ENCODE measurements at regions not wholly inside any gene's neighbourhood (a gene's known extent, or its start where the extent isn't known, plus 50 kb on each side); places are given as distances from the start of the nearest gene placed in this dataset.

DNA sequence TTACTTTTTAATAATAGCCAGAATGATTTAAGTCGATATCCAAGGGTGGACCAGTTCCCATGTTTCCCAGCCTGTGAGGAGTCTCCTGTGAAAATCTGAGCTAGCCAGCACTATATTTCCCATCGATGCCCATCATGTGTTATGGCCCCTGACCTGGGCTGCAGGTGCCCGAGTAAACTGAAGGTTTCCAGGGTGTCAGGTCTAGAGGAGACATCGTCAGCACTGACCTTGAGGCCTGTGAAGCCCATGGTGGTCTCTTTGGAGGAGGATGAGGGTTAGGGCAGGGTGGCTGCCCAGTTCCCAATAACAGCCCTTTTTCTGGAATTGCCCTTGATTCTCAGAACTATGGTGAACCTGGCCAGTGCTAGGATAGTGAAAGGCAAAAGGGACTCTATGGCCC is 63.0 kb upstream of the TOP1 start:
- H3K4me3 ChIP-seq: no peak overlapping the region
- H3K27ac ChIP-seq: no peak overlapping the region

GRCh38 chr20:40966103-40966502 is 62.5 kb upstream of the TOP1 start:
- Histone ChIP-seq H3K27ac (no peak overlapping the region), H3K4me3 (no peak overlapping the region)

- Histone ChIP-seq H3K4me3 (no peak overlapping the region), H3K27ac (no peak overlapping the region)
Measured at GRCh38 chr20:40966516-40967185, 62.0 kb upstream of the TOP1 start.

DNA sequence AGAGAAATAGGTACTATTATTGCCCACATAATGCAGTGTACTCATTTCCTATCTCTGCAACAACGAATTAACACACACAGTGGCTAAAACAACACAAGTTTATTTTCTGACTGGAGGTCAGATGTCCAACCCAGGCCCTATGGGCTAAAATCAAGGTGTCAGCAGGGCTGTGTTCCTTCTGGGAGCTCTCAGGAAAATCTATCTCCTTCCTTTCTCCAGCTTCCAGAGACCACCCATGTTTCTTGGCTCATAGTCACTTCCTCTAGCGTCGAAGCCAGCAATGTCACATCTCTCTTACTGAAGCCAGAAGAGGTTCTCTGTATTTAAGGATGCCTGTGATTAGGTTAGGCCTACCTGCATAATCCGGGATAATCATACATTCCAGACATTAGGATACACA is 60.9 kb upstream of the TOP1 start:
- H3K27ac ChIP-seq: no peak overlapping the region
- no peak overlapping the region for H3K4me3 ChIP-seq

DNA sequence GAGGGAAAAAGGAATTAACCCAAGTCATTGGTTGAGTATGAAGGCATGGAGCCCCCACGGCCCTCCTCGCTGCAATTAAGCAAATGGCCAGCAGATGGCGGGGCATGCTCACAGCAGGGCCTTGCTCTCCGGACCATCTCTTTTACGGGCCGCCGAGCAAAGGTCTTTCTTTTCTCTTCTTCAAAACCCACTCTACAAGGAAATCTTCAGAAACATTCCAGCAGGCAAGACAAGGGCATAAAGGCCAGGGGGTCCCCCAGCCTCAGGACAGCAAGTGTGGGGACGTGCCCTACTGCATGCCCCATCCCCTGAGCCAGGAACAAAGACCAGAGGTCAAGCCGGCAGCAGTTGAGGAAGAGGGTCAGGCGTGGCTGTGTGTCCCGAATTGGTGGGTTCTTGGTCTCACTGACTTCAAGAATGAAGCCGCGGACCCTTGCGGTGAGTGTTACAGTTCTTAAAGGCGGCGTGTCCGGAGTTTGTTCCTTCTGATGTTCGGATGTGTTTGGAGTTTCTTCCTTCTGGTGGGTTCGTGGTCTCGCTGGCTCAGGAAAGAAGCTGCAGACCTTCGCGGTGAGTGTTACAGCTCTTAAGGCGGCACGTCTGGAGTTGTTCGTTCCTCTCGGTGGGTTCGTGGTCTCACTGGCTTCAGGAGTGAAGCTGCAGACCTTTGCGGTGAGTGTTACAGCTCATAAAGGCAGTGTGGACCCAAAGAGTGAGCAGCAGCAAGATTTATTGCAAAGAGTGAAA is 59.6 kb upstream of the TOP1 start:
- peak overlapping the region; percentile 7 to 36 (median 23) for H3K4me3 ChIP-seq
- H3K27ac ChIP-seq: peak overlapping the region in 2 of 21 experiments; percentile 9 to 37

DNA sequence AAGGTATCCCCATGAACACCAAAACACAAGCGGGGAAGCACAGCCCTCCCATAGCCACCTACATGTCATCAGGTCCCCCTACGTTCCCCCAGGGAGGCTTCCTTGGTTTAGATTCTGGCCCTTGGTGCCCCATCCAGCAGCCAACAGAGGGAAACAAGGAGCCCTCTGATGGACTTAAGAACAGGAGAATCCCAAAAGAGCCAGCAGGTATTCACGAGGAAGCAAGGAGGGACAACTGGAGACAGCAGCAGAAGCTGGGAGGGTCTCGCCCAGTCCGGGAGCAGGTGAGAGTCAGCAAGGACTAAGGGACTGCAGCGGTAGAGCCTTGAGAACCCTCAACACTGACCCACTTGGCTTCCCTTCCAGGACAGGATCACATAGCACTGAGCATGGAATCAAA is 58.4 kb upstream of the TOP1 start:
- Histone ChIP-seq H3K4me3 (no peak overlapping the region), H3K27ac (no peak overlapping the region)

- no peak overlapping the region for H3K4me3 ChIP-seq
- H3K27ac ChIP-seq: no peak overlapping the region
Measured at GRCh38 chr20:40977218-40977617, 51.4 kb upstream of the TOP1 start.

- H3K4me3 ChIP-seq: no peak overlapping the region
- H3K27ac ChIP-seq: no peak overlapping the region
Measured at GRCh38 chr20:40978761-40979160, 49.9 kb upstream of the TOP1 start.

Measured in skin epidermis (tissue), 12 donors.